ENCODE measurements at regions not wholly inside any gene's neighbourhood (a gene's known extent, or its start where the extent isn't known, plus 50 kb on each side); places are given as distances from the start of the nearest gene placed in this dataset.

GRCh38 chr10:28738200-28738599, 60.9 kb downstream of the BAMBI start:
- H3K4me3 ChIP-seq (replicated peaks in 1 of 3; ENCODE audit: low read depth in 2 of 3, low read length in 3 of 3): no peak overlapping the region
- Mint-ChIP-seq H3K36me3 (no peaks in the 10 kb centered on the region), H3K4me1 (no peaks in the 10 kb centered on the region), H3K9me3 (peaks cover 0 to 9% (median 5%) of the 10 kb centered on the region in 7 donors), H3K27ac (no peak overlapping the region), H3K4me3 (no peak overlapping the region), H3K27me3 (ENCODE audit: low read depth in 3 of 3) (peaks cover 2 to 8% (median 4%) of the 10 kb centered on the region in 3 donors)
- no peak overlapping the region for H3K27ac ChIP-seq (ENCODE audit: low read depth in 1 of 2, low read length in 2 of 2)
- TF ChIP-seq CTCF (IDR thresholded peaks at IDR 0.05): no peak
- no peaks in the 10 kb centered on the region for H4K20me1 ChIP-seq (ENCODE audit: insufficient read depth, low read length)
- H2AFZ ChIP-seq (ENCODE audit: insufficient read depth, low read depth, low read length, poor library complexity, severe bottlenecking): no peak overlapping the region
- H3K79me2 ChIP-seq (ENCODE audit: insufficient read depth, low read length): no peaks in the 10 kb centered on the region
- no peaks in the 10 kb centered on the region for H3K27me3 ChIP-seq (ENCODE audit: control insufficient read depth in 2 of 2, insufficient read depth in 2 of 2, low read length in 2 of 2)
- no peaks in the 10 kb centered on the region for H3K4me1 ChIP-seq (ENCODE audit: control insufficient read depth in 1 of 2, insufficient read depth in 2 of 2, low read length in 2 of 2)
- intact Hi-C loops (cut with micrococcal nuclease): no loop called here
- H3K9me3 ChIP-seq (replicated peaks in 1 of 2; ENCODE audit: control insufficient read depth in 1 of 2, insufficient read depth in 1 of 2, low read length in 2 of 2): no peaks in the 10 kb centered on the region
- 100% methylated on average over 1 of the region's 1 CpG for WGBS (ENCODE audit: insufficient coverage)
- no peak overlapping the region for H3K9ac ChIP-seq (ENCODE audit: insufficient read depth, low read length, poor library complexity, severe bottlenecking)
- no peak for DNase-seq
- no peaks in the 10 kb centered on the region for H3K36me3 ChIP-seq (replicated peaks in 1 of 2; ENCODE audit: control insufficient read depth in 1 of 2, insufficient read depth in 2 of 2, low read length in 2 of 2)
- H3K4me2 ChIP-seq (replicated peaks; ENCODE audit: extremely low read depth, low read length, poor library complexity, severe bottlenecking): no peak overlapping the region

- Mint-ChIP-seq H3K4me1 (no peaks in the 10 kb centered on the region), H3K4me3 (no peak overlapping the region), H3K36me3 (no peaks in the 10 kb centered on the region), H3K27ac (no peak overlapping the region), H3K9me3 (peaks cover 4 to 14% (median 9%) of the 10 kb centered on the region in 7 donors), H3K27me3 (ENCODE audit: low read depth in 3 of 3) (peaks cover 2 to 3% (median 2%) of the 10 kb centered on the region in 3 donors)
- Histone ChIP-seq H3K27me3 (ENCODE audit: control insufficient read depth in 2 of 2, insufficient read depth in 2 of 2, low read length in 2 of 2) (no peaks in the 10 kb centered on the region), H3K27ac (ENCODE audit: low read depth in 1 of 2, low read length in 2 of 2) (no peak overlapping the region), H2AFZ (ENCODE audit: insufficient read depth, low read depth, low read length, poor library complexity, severe bottlenecking) (no peak overlapping the region), H3K36me3 (replicated peaks in 1 of 2; ENCODE audit: control insufficient read depth in 1 of 2, insufficient read depth in 2 of 2, low read length in 2 of 2) (no peaks in the 10 kb centered on the region), H3K79me2 (ENCODE audit: insufficient read depth, low read length) (no peaks in the 10 kb centered on the region), H3K9me3 (replicated peaks in 1 of 2; ENCODE audit: control insufficient read depth in 1 of 2, insufficient read depth in 1 of 2, low read length in 2 of 2) (peaks cover 5% of the 10 kb centered on the region in 2 donors), H4K20me1 (ENCODE audit: insufficient read depth, low read length) (no peaks in the 10 kb centered on the region), H3K4me1 (ENCODE audit: control insufficient read depth in 1 of 2, insufficient read depth in 2 of 2, low read length in 2 of 2) (no peaks in the 10 kb centered on the region), H3K4me3 (replicated peaks in 1 of 3; ENCODE audit: low read depth in 2 of 3, low read length in 3 of 3) (no peak overlapping the region), H3K9ac (ENCODE audit: insufficient read depth, low read length, poor library complexity, severe bottlenecking) (no peak overlapping the region), H3K4me2 (replicated peaks; ENCODE audit: extremely low read depth, low read length, poor library complexity, severe bottlenecking) (no peak overlapping the region)
- DNase-seq: no peak
- intact Hi-C loops (cut with micrococcal nuclease): no loop called here
- 82% methylated on average over 4 of the region's 6 CpGs for WGBS (ENCODE audit: insufficient coverage)
- TF ChIP-seq CTCF (IDR thresholded peaks at IDR 0.05): no peak
Observed at GRCh38 chr10:28743576-28743975, 66.3 kb downstream of the BAMBI start.
